ENCODE measurements at regions not wholly inside any gene's neighbourhood (a gene's known extent, or its start where the extent isn't known, plus 50 kb on each side); places are given as distances from the start of the nearest gene placed in this dataset.

GRCh38 chr2:57711991-57712390 lies 334.6 kb upstream of the VRK2 start:
- TF ChIP-seq EZH2 (IDR thresholded peaks at IDR 0.05; ENCODE audit: insufficient read depth, poor library complexity, severe bottlenecking) (no peak), EZH2phosphoT487 (IDR thresholded peaks at IDR 0.05; ENCODE audit: insufficient read depth, low read depth) (no peak)

Measured in GM23248 (cell line).